ENCODE measurements at regions not wholly inside any gene's neighbourhood (a gene's known extent, or its start where the extent isn't known, plus 50 kb on each side); places are given as distances from the start of the nearest gene placed in this dataset.

DNA sequence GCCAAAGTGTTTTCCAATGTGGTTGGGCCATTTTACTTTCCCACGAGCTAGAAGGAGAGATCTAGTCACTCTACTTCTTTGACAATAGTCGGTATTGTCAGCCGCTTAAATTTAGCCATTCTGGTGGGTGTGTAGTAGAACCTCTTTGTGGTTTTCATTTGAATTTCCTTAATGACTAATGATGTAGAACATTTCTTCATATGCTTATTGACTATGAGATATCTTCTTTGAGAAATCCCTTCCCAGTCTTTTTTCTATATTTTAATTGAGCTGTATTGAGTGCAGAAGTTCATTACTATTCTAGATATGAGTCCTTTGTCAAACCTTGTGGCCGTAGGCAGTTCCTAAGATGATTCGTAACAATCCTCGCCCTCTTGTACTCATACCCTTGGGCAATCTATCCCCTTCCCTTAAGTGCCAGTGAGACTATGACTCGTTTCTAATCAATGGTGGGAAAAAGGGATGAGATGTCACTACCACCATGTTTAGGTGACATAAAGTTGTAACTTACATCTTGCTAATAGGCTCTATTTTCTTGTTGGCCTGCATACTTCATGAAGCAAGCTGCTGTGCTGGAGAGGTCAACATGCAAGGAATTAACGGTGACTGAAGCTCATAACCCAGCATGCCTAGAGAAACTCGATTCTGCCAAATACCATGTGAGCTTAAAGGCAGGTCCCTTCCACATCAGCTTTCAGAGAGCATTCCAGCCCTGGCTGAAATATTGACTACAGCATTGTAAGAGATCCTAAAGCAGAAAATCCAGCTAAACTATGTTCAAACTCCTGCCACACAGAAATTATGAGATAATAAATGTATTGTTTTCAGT, 817.9 kb upstream of the SOX9 start:
- WGBS = 82% methylated on average over 9 of the region's 9 CpGs
- peaks cover 0 to 14% (median 0%) of the 10 kb centered on the region in 4 donors for H3K27me3 ChIP-seq
- no peak for DNase-seq (ENCODE audit: extremely low spot score)
- H3K36me3 ChIP-seq = no peaks in the 10 kb centered on the region
- H3K27ac ChIP-seq (replicated peaks in 1 of 4) = no peak overlapping the region
- TF ChIP-seq POLR2AphosphoS5 (IDR thresholded peaks at IDR 0.05) (no peak), POLR2A (IDR thresholded peaks at IDR 0.05; ENCODE audit: low read depth) (no peak), EP300 (IDR thresholded peaks at IDR 0.05) (no peak)
- TF ChIP-seq, protein P1, sequence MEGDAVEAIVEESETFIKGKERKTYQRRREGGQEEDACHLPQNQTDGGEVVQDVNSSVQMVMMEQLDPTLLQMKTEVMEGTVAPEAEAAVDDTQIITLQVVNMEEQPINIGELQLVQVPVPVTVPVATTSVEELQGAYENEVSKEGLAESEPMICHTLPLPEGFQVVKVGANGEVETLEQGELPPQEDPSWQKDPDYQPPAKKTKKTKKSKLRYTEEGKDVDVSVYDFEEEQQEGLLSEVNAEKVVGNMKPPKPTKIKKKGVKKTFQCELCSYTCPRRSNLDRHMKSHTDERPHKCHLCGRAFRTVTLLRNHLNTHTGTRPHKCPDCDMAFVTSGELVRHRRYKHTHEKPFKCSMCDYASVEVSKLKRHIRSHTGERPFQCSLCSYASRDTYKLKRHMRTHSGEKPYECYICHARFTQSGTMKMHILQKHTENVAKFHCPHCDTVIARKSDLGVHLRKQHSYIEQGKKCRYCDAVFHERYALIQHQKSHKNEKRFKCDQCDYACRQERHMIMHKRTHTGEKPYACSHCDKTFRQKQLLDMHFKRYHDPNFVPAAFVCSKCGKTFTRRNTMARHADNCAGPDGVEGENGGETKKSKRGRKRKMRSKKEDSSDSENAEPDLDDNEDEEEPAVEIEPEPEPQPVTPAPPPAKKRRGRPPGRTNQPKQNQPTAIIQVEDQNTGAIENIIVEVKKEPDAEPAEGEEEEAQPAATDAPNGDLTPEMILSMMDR (IDR thresholded peaks at IDR 0.05) = no peak
- intact Hi-C loops (cut with DNase I) = no loop called here
- no peak overlapping the region for H3K4me3 ChIP-seq
- H3K4me1 ChIP-seq = no peaks in the 10 kb centered on the region
- H3K9me3 ChIP-seq = peaks cover 0 to 16% (median 13%) of the 10 kb centered on the region in 4 donors

DNA sequence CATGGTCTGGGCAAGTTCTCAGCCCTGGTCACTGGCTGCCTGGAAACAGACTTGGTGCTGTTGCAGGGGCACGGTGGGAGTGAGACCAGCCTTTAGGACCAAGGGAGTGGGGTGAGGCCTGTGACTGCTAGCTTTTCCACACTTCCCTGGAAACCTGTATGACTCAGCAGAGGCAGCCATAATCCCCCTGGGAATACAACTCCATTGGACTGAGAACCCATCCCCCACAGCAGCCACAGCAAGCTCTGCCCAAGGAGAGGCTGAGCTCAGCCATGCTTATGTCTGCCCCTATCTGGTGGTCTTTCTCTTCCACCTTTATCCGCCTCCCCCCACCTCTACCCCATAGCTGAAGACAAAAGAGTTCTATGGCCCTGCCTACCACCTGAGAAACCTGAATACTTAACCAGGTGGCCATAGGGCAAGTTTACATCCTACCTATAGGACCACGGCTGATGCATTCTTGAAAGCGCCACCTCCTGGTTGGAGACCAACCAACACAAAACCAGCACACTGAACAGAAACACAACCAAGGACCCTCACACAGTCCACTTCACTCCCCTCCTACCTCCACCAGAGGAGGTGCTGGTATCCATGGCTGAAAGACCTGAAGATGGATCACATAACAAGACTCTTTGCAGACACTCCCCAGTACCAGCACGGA, 816.2 kb upstream of the SOX9 start:
- Histone ChIP-seq H3K9me3 (peaks cover 0 to 16% (median 13%) of the 10 kb centered on the region in 4 donors), H3K36me3 (no peaks in the 10 kb centered on the region), H3K4me3 (no peak overlapping the region), H3K27me3 (peaks cover 0 to 14% (median 0%) of the 10 kb centered on the region in 4 donors), H3K27ac (replicated peaks in 1 of 4) (no peak overlapping the region), H3K4me1 (no peaks in the 10 kb centered on the region)
- no peak for DNase-seq (ENCODE audit: extremely low spot score)
- 89% methylated on average over 4 of the region's 5 CpGs for WGBS
- no peak for TF ChIP-seq POLR2AphosphoS5 (IDR thresholded peaks at IDR 0.05)
- no peak for TF ChIP-seq POLR2A (IDR thresholded peaks at IDR 0.05; ENCODE audit: low read depth)
- TF ChIP-seq EP300 (IDR thresholded peaks at IDR 0.05) = no peak
- TF ChIP-seq, protein P1 (IDR thresholded peaks at IDR 0.05) = no peak
- intact Hi-C loops (cut with DNase I) = no loop called here

DNA sequence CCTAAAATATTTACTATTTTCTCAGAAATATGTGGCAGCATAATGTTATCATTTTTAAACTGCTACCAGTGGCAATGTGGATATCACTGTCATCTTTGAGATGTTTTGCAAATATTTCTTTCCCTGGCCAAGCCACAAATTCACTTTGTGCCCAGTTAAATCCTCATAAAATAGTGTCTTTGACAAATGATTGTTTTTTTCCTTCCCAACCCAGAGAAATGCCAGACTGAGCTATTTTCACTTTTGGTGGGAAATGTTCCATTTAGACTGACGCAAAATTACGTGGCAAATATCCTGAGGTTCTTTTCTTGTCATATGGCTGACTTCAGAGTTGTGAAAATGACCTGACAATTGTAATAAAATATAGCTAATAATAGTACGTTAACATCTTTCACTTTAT, 807.0 kb upstream of the SOX9 start:
- no peaks in the 10 kb centered on the region for H3K9me3 ChIP-seq
- no peaks in the 10 kb centered on the region for H3K4me1 ChIP-seq

DNA sequence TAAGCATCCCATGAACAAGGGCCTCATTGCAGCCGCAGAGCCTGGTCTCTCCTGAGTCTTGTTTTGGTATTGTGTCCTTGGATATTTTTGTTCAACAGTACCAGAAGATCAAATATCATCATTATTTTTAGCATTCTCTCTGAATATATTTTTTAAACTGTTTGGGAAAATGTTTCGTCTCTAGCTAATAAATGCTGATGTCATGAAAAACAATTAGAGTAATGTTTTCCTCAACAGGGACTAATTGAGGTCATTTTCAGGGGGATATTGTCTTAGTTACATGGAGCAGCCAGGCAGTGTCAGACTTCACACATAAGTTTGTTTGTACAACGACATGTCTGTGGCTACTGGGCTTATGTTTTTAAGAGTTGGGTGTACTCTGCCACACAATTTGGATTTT, 805.3 kb upstream of the SOX9 start:
- Histone ChIP-seq H3K27me3 (no peaks in the 10 kb centered on the region), H3K27ac (replicated peaks in 1 of 4) (no peak overlapping the region), H3K4me3 (no peak overlapping the region), H3K4me1 (no peaks in the 10 kb centered on the region), H3K36me3 (no peaks in the 10 kb centered on the region), H3K9me3 (no peaks in the 10 kb centered on the region)
- TF ChIP-seq POLR2AphosphoS5 (IDR thresholded peaks at IDR 0.05) (no peak), EP300 (IDR thresholded peaks at IDR 0.05) (no peak)
- 56% methylated on average over 3 of the region's 3 CpGs for WGBS
- intact Hi-C loops (cut with DNase I) = no loop called here
- DNase-seq (ENCODE audit: extremely low spot score) = no peak

More for the DNA sequence above, 807.0 kb upstream of the SOX9 start:
- no peaks in the 10 kb centered on the region for H3K27me3 ChIP-seq
- no peak for DNase-seq (ENCODE audit: extremely low spot score)
- no peaks in the 10 kb centered on the region for H3K36me3 ChIP-seq
- TF ChIP-seq, protein P1 (IDR thresholded peaks at IDR 0.05) = no peak
- no peak for TF ChIP-seq EP300 (IDR thresholded peaks at IDR 0.05)
- TF ChIP-seq POLR2A (IDR thresholded peaks at IDR 0.05; ENCODE audit: low read depth) = no peak
- no peak for TF ChIP-seq POLR2AphosphoS5 (IDR thresholded peaks at IDR 0.05)
- intact Hi-C loops (cut with DNase I) = no loop called here
- H3K27ac ChIP-seq (replicated peaks in 1 of 4) = no peak overlapping the region
- H3K4me3 ChIP-seq = no peak overlapping the region
- 44% methylated on average over 3 of the region's 3 CpGs for WGBS

DNA sequence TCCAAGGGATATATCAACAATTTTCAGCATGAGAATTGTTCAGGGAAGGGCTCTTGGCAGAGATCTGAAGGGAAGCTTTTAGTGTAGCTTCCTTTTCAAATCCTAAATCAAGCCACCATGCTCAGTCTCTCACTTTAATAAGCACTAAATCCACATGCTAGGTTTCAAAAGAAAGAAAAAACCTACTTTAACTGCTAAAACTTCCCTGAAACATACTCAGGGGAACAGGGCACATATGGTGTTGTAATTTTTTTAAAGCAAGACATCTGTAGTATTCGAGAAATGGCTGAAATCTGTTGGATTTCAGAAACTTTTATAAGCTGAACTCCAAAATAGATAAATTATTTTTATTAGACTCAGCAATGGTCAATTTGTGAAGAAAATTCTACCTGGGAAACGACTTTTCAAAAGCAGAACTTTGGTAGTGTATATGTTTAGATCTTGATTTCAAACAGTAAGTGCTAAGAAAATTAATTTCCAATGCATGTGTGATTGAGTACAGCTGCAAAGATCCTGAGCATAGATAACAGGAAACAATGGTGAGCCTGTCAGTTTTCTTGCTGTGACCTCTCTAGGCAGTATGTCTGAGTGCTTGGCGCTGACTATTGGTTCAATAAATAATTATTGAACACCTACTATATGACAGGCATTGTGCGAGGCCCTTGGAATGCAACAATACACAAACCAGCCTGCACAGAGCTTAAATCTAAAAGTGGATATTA, 804.5 kb upstream of the SOX9 start:
- intact Hi-C loops (cut with DNase I) = no loop called here
- 47% methylated on average over 4 of the region's 4 CpGs for WGBS
- TF ChIP-seq EP300 (IDR thresholded peaks at IDR 0.05) = no peak
- TF ChIP-seq, protein P1 (IDR thresholded peaks at IDR 0.05) = no peak
- TF ChIP-seq POLR2A (IDR thresholded peaks at IDR 0.05; ENCODE audit: low read depth) = no peak
- no peak for TF ChIP-seq POLR2AphosphoS5 (IDR thresholded peaks at IDR 0.05)
- no peak overlapping the region for H3K27ac ChIP-seq (replicated peaks in 1 of 4)
- no peaks in the 10 kb centered on the region for H3K9me3 ChIP-seq
- no peak for DNase-seq (ENCODE audit: extremely low spot score)
- H3K4me1 ChIP-seq = no peaks in the 10 kb centered on the region
- H3K36me3 ChIP-seq = no peaks in the 10 kb centered on the region
- no peaks in the 10 kb centered on the region for H3K27me3 ChIP-seq
- H3K4me3 ChIP-seq = no peak overlapping the region
